Neural cell (in vitro differentiated cells): ENCODE measurements at regions not wholly inside any gene's neighbourhood (a gene's known extent, or its start where the extent isn't known, plus 50 kb on each side); places are given as distances from the start of the nearest gene placed in this dataset.

Experiments used
- H2AFZ ChIP-seq: fragments of 200-600, 300-800 bp; sonication (generic), shearing (Covaris generic); 2 replicates; pipeline ENCODE4 v1.6.0; 2014; ENCODE audit warnings: low read depth, mild to moderate bottlenecking, antibody characterized with exemption, low read length, moderate library complexity
- H3F3A ChIP-seq: fragments of 200-600 bp; shearing (Covaris generic); 2 replicates; pipeline ENCODE4 v1.6.1; 2016; ENCODE audit warnings: mild to moderate bottlenecking, moderate library complexity, mixed read lengths, antibody characterized with exemption, low read length; ENCODE audit not compliant: insufficient read depth, poor library complexity, severe bottlenecking
- H3K27ac ChIP-seq: fragments of 200-600, 300-800 bp; sonication (generic), shearing (Covaris generic); 2 replicates; pipeline ENCODE4 v1.5.1; 2014; ENCODE audit warnings: mild to moderate bottlenecking, low read length, moderate library complexity
- H3K27me3 ChIP-seq: fragments of 300-800, 200-600 bp; sonication (generic), shearing (Covaris generic); 2 replicates; pipeline ENCODE4 v1.6.0; 2014; ENCODE audit warnings: mild to moderate bottlenecking, low read depth, low read length, moderate library complexity; ENCODE audit not compliant: insufficient read depth
- H3K36me3 ChIP-seq: fragments of 300-800, 200-600 bp; sonication (generic), shearing (Covaris generic); 2 replicates; pipeline ENCODE4 v1.5.1; 2014; ENCODE audit warnings: mild to moderate bottlenecking, antibody characterized with exemption, low read length, moderate library complexity; ENCODE audit not compliant: insufficient read depth
- H3K4me2 ChIP-seq: fragments of 300-800, 200-600 bp; sonication (generic), shearing (Covaris generic); 2 replicates; pipeline ENCODE4 v1.6.0; 2014; ENCODE audit warnings: mild to moderate bottlenecking, low read length
- H3K4me3 ChIP-seq: fragments of 300-800, 200-600 bp; sonication (generic), shearing (Covaris generic); 2 replicates; pipeline ENCODE4 v1.5.1; 2014; ENCODE audit warnings: mild to moderate bottlenecking, low read length, moderate library complexity
- H3K79me2 ChIP-seq: fragments of 200-600 bp; shearing (Covaris generic); replicated peaks from 2 replicates; pipeline ENCODE4 v1.6.0; 2014; ENCODE audit warnings: mild to moderate bottlenecking, low read length, moderate library complexity; ENCODE audit not compliant: insufficient read depth
- H3K9ac ChIP-seq: fragments of 300-800, 200-600 bp; sonication (generic), shearing (Covaris generic); 2 replicates; pipeline ENCODE4 v1.6.1; 2016; ENCODE audit warnings: mild to moderate bottlenecking, low read length, mixed read lengths
- H3K9me2 ChIP-seq: fragments of 200-600 bp; shearing (Covaris generic); 2 replicates; pipeline ENCODE4 v1.6.1; 2016; ENCODE audit warnings: mild to moderate bottlenecking, low read length, mixed read lengths; ENCODE audit not compliant: insufficient read depth
- H3K9me3 ChIP-seq: fragments of 200-600, 300-800 bp; sonication (generic), shearing (Covaris generic); 2 replicates; pipeline ENCODE4 v1.6.1; 2016; ENCODE audit warnings: mild to moderate bottlenecking, mixed run types, low read length, moderate library complexity, mixed read lengths
- H4K20me1 ChIP-seq: fragments of 200-600 bp; shearing (Covaris generic); 2 replicates; pipeline ENCODE4 v1.6.1; 2016; ENCODE audit warnings: mild to moderate bottlenecking, mixed run types; ENCODE audit not compliant: insufficient read depth
- EP300 ChIP-seq: fragments of 450-650 bp; conservative IDR thresholded peaks from 2 replicates; pipeline ENCODE4 v1.6.1; 2014; ENCODE audit warnings: antibody characterized with exemption, mild to moderate bottlenecking, moderate library complexity; ENCODE audit not compliant: poor library complexity, severe bottlenecking
- EZH2 ChIP-seq: fragments of 200-600, 300-800 bp; shearing (Covaris generic), sonication (generic); IDR thresholded peaks from 2 replicates; pipeline ENCODE4 v1.6.1; 2014; ENCODE audit warnings: antibody characterized with exemption, low read length, borderline replicate concordance, mild to moderate bottlenecking; ENCODE audit not compliant: insufficient read depth, poor library complexity, severe bottlenecking
- MXI1 ChIP-seq: fragments of 450-650 bp; conservative IDR thresholded peaks from 2 replicates; pipeline ENCODE4 v1.6.1; 2014; ENCODE audit warnings: antibody characterized with exemption, mild to moderate bottlenecking; ENCODE audit not compliant: poor library complexity, severe bottlenecking
- POLR2AphosphoS5 ChIP-seq: IDR thresholded peaks from 2 replicates; pipeline ENCODE4 v1.6.1; 2012
- RAD21 ChIP-seq: fragments of 450-650 bp; conservative IDR thresholded peaks from 2 replicates; pipeline ENCODE4 v1.6.1; 2014; ENCODE audit warnings: antibody characterized with exemption, mild to moderate bottlenecking, moderate library complexity
- SMC3 ChIP-seq: fragments of 450-650 bp; conservative IDR thresholded peaks from 2 replicates; pipeline ENCODE4 v1.6.1; 2014; ENCODE audit warnings: antibody characterized with exemption, mild to moderate bottlenecking, moderate library complexity; ENCODE audit not compliant: poor library complexity
- TAF1 ChIP-seq: IDR thresholded peaks from 2 replicates; pipeline ENCODE4 v1.6.1; 2012; ENCODE audit warnings: low read depth
- TF ChIP-seq, protein P1 (sequence below): IDR thresholded peaks from 2 replicates; pipeline ENCODE4 v1.6.1; 2012; ENCODE audit warnings: borderline replicate concordance
- TF ChIP-seq, protein P2 (sequence below): fragments of 450-650 bp; IDR thresholded peaks from 2 replicates; pipeline ENCODE4 v1.5.1; 2014; ENCODE audit warnings: antibody characterized with exemption, mild to moderate bottlenecking, moderate library complexity; ENCODE audit not compliant: poor library complexity, severe bottlenecking

DNA sequence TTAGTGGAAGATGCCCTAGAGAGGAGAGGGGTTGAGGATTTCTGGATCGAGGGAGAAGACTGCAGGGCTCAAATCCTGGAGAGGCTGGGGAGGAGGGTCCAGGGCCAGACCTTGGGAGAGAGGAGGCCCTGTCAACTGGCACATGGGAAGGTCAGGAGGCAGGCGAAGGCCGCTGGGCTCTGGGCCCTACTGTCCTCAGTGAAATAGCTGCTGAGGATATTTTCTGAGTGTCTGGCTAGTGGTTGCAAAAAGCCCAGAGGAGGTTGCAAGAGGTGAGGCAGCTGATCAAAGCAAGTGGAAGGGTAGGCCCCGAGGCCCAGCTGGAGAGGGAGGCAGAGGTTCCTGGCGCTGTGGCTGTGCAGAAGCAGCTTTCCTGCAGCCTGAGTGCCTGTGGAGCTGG lies 103.4 kb upstream of the MLN start:
- Histone ChIP-seq H3K4me3 (no peak overlapping the region), H2AFZ (no peak overlapping the region), H4K20me1 (no peaks in the 10 kb centered on the region), H3F3A (no peaks in the 10 kb centered on the region), H3K9ac (no peak overlapping the region), H3K79me2 (no peaks in the 10 kb centered on the region), H3K9me2 (no peaks in the 10 kb centered on the region), H3K36me3 (no peaks in the 10 kb centered on the region), H3K27me3 (no peaks in the 10 kb centered on the region), H3K27ac (no peak overlapping the region), H3K9me3 (no peaks in the 10 kb centered on the region), H3K4me2 (no peak overlapping the region)
- no peak for TF ChIP-seq SMC3
- TF ChIP-seq, protein P1, sequence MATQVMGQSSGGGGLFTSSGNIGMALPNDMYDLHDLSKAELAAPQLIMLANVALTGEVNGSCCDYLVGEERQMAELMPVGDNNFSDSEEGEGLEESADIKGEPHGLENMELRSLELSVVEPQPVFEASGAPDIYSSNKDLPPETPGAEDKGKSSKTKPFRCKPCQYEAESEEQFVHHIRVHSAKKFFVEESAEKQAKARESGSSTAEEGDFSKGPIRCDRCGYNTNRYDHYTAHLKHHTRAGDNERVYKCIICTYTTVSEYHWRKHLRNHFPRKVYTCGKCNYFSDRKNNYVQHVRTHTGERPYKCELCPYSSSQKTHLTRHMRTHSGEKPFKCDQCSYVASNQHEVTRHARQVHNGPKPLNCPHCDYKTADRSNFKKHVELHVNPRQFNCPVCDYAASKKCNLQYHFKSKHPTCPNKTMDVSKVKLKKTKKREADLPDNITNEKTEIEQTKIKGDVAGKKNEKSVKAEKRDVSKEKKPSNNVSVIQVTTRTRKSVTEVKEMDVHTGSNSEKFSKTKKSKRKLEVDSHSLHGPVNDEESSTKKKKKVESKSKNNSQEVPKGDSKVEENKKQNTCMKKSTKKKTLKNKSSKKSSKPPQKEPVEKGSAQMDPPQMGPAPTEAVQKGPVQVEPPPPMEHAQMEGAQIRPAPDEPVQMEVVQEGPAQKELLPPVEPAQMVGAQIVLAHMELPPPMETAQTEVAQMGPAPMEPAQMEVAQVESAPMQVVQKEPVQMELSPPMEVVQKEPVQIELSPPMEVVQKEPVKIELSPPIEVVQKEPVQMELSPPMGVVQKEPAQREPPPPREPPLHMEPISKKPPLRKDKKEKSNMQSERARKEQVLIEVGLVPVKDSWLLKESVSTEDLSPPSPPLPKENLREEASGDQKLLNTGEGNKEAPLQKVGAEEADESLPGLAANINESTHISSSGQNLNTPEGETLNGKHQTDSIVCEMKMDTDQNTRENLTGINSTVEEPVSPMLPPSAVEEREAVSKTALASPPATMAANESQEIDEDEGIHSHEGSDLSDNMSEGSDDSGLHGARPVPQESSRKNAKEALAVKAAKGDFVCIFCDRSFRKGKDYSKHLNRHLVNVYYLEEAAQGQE = no peak
- TF ChIP-seq, protein P2, sequence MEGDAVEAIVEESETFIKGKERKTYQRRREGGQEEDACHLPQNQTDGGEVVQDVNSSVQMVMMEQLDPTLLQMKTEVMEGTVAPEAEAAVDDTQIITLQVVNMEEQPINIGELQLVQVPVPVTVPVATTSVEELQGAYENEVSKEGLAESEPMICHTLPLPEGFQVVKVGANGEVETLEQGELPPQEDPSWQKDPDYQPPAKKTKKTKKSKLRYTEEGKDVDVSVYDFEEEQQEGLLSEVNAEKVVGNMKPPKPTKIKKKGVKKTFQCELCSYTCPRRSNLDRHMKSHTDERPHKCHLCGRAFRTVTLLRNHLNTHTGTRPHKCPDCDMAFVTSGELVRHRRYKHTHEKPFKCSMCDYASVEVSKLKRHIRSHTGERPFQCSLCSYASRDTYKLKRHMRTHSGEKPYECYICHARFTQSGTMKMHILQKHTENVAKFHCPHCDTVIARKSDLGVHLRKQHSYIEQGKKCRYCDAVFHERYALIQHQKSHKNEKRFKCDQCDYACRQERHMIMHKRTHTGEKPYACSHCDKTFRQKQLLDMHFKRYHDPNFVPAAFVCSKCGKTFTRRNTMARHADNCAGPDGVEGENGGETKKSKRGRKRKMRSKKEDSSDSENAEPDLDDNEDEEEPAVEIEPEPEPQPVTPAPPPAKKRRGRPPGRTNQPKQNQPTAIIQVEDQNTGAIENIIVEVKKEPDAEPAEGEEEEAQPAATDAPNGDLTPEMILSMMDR = no peak
- no peak for TF ChIP-seq POLR2AphosphoS5
- TF ChIP-seq MXI1 = no peak
- no peak for TF ChIP-seq TAF1
- TF ChIP-seq EP300 = no peak
- no peak for TF ChIP-seq RAD21
- TF ChIP-seq EZH2 = no peak

DNA sequence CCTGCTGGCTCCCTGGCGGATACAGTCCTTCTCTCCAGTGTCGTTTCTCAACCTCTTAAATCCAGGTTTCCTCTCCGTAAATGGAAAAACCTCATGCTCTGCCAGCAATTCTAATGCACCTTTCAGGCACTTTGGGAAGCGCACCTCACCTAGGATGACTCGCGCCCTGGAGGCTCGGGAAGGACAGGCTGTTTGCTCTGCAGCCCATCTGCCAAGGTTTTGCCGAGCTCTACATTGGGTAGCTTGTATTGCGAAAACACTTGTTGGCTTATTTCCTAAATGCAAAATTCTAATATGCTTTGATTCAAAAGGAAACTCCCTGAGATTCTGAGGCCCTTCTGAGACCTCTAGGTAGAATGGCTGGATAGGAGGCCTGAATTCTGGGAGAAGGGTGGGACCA lies 102.6 kb upstream of the MLN start:
- no peaks in the 10 kb centered on the region for H3K9me3 ChIP-seq
- no peaks in the 10 kb centered on the region for H3K79me2 ChIP-seq
- H4K20me1 ChIP-seq = no peaks in the 10 kb centered on the region
- no peak overlapping the region for H3K9ac ChIP-seq
- H3K4me3 ChIP-seq = no peak overlapping the region
- H2AFZ ChIP-seq = no peak overlapping the region
- no peaks in the 10 kb centered on the region for H3K27me3 ChIP-seq
- H3K9me2 ChIP-seq = no peaks in the 10 kb centered on the region
- no peaks in the 10 kb centered on the region for H3K36me3 ChIP-seq
- no peak overlapping the region for H3K4me2 ChIP-seq
- TF ChIP-seq MXI1 (no peak), EP300 (no peak), TAF1 (no peak), RAD21 (no peak), SMC3 (no peak), EZH2 (no peak), POLR2AphosphoS5 (no peak)
- TF ChIP-seq, protein P1 = no peak
- TF ChIP-seq, protein P2 = no peak
- no peak overlapping the region for H3K27ac ChIP-seq
- H3F3A ChIP-seq = no peaks in the 10 kb centered on the region
